ENCODE measurements at regions not wholly inside any gene's neighbourhood (a gene's known extent, or its start where the extent isn't known, plus 50 kb on each side); places are given as distances from the start of the nearest gene placed in this dataset.

- H3K27ac ChIP-seq: no peak overlapping the region
- no peak for TF ChIP-seq CTCF (conservative IDR thresholded peaks at IDR 0.05; ENCODE audit: low read depth)
- no peak for DNase-seq (ENCODE audit: low spot score)
- CTCF ChIA-PET: interaction anchor here (1.1 kb wide), 1 partner anchor 284 kb away, joined by 3 read pairs; no protein-coding TSS in a partner anchor
- POLR2A ChIA-PET (ENCODE audit: low non-redundant PET): interaction anchor here (0.6 kb wide), 1 partner anchor 298 kb away, joined by 5 read pairs; no protein-coding TSS in a partner anchor
Observed at GRCh38 chr11:57124917-57125316, 56.8 kb upstream of the LRRC55 start.

DNA sequence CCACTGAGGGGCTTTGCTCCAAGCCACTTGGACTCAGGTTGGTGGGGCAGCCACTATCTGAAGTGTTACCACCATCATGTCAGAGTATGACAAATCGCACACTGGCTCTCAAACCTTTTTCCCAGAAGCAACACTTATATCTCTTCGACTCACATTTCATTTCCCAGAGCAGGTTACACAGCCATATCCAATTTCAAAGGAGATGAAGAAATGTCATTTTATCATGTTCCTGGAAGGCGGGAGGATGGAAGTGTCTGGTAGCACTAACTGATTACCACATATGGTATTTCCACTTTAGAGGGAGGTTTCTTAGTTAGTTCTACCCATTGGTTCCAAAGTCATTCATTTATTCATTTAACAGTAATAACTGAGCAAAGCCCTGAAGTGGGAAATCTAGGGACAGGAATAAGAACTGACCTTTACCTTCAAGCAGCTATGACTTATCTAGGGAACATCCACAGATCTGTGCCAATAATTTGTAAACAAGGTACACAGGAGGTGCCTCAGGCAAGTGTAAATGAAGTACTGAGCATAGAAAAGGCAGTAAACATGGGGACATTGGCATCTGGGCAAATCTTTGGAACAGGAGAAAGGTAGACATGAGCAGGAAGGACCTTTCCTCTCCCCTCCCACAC is 54.9 kb upstream of the LRRC55 start:
- ChIA-PET CTCF (interaction anchor here (0.8 kb wide), 1 partner anchor 123 kb away, joined by 8 read pairs; no protein-coding TSS in a partner anchor), POLR2A (ENCODE audit: low non-redundant PET) (no interaction called here)
- no peak for DNase-seq (ENCODE audit: low spot score)
- H3K27ac ChIP-seq: no peak overlapping the region
- no peak for TF ChIP-seq CTCF (conservative IDR thresholded peaks at IDR 0.05; ENCODE audit: low read depth)

DNA sequence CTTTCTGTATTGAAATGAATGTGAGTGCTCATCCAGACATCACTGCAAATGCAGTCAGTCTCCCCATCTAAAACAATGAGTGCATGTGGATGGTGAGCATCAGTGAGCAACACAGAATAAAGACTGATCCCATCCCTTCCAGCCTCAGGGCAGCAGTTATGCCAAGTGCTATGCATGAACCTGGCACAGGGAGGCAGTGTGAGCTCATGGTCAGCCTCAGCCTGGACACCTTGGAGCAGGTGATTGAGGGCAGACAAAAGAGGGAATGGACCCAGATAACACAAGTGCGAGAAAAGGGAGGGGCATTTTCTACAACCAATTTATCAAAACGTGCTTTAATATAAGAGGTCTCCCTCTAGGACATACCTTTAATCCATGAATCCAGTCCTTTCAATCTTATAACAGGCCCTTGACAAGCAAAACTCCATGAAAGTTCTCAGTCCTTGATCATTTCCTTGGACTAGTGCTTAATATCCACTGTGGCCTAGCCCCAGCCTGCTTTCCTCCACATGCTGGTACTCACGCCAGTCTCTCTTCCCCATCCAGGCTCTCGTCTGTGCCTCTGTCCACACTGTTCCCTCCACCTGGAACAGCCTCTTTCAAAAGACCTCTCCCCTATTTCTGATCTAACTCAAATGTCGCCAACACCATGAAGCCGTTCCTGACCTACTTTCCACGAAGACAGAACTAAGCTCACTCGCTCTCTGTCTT is 50.5 kb upstream of the LRRC55 start:
- CTCF ChIA-PET: interaction anchor here (0.6 to 0.9 kb wide), 2 partner anchors 118 to 508 kb away, joined by 3 to 4 read pairs; no protein-coding TSS in a partner anchor
- POLR2A ChIA-PET (ENCODE audit: low non-redundant PET): no interaction called here
- H3K27ac ChIP-seq: no peak overlapping the region
- no peak for TF ChIP-seq CTCF (conservative IDR thresholded peaks at IDR 0.05; ENCODE audit: low read depth)
- DNase-seq (ENCODE audit: low spot score): no peak
